ENCODE measurements at regions not wholly inside any gene's neighbourhood (a gene's known extent, or its start where the extent isn't known, plus 50 kb on each side); places are given as distances from the start of the nearest gene placed in this dataset.

DNA sequence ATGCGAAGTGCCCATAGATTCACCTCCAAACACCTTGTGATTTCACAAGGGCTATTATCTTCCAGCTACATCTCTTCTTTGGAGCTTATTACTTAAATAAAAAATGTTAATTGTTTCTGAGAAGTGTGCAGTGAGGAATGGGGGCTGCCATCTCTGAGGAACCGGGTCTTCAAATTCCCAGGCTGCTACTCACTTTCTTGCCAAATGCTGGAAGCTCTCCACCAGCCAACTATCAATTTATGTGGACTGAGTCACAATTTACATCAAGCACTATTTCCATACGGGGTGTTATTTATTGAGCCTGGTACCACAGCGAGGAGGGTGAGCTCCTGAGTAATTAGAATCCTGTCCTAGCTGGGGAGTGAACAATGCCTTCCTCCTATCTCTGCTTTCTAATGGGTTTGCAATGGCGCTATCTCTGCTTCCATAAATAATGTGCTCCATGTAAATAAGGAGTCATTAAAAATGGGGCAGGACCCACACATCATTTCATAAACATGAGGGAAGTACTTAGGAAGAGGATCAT, 898.3 kb downstream of the VRK1 start:
- TF ChIP-seq CEBPB (IDR thresholded peaks at IDR 0.05) (no peak), RAD21 (IDR thresholded peaks at IDR 0.05; ENCODE audit: low read depth) (no peak), NFIC (IDR thresholded peaks at IDR 0.05) (no peak), EGR1 (IDR thresholded peaks at IDR 0.05) (no peak), ZBTB7A (IDR thresholded peaks at IDR 0.05; ENCODE audit: low read depth) (no peak), TEAD4 (IDR thresholded peaks at IDR 0.05) (no peak)
- TF ChIP-seq, protein P1, sequence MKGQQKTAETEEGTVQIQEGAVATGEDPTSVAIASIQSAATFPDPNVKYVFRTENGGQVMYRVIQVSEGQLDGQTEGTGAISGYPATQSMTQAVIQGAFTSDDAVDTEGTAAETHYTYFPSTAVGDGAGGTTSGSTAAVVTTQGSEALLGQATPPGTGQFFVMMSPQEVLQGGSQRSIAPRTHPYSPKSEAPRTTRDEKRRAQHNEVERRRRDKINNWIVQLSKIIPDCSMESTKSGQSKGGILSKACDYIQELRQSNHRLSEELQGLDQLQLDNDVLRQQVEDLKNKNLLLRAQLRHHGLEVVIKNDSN (IDR thresholded peaks at IDR 0.05): no peak

GRCh38 chr14:97697772-97698171, 900.6 kb downstream of the VRK1 start:
- TF ChIP-seq NFIC (IDR thresholded peaks at IDR 0.05) (no peak), EGR1 (IDR thresholded peaks at IDR 0.05) (no peak), FOXM1 (IDR thresholded peaks at IDR 0.05; ENCODE audit: borderline replicate concordance, low read depth) (no peak), REST (IDR thresholded peaks at IDR 0.05; ENCODE audit: low read depth) (no peak), YY1 (IDR thresholded peaks at IDR 0.05; ENCODE audit: low read depth) (no peak), CEBPB (IDR thresholded peaks at IDR 0.05) (no peak), TAF1 (IDR thresholded peaks at IDR 0.05; ENCODE audit: low read depth) (no peak), MAX (IDR thresholded peaks at IDR 0.05) (no peak), CREB1 (IDR thresholded peaks at IDR 0.05; ENCODE audit: low read depth) (no peak), ZBTB7A (IDR thresholded peaks at IDR 0.05; ENCODE audit: low read depth) (no peak)
- TF ChIP-seq, protein P1 (IDR thresholded peaks at IDR 0.05): no peak

- TF ChIP-seq CEBPB (IDR thresholded peaks at IDR 0.05) (no peak), REST (IDR thresholded peaks at IDR 0.05; ENCODE audit: low read depth) (no peak), TAF1 (IDR thresholded peaks at IDR 0.05; ENCODE audit: low read depth) (no peak), TCF12 (IDR thresholded peaks at IDR 0.05; ENCODE audit: low read depth) (no peak), YY1 (IDR thresholded peaks at IDR 0.05; ENCODE audit: low read depth) (no peak)
Measured at GRCh38 chr14:97699026-97699425, 901.8 kb downstream of the VRK1 start.

DNA sequence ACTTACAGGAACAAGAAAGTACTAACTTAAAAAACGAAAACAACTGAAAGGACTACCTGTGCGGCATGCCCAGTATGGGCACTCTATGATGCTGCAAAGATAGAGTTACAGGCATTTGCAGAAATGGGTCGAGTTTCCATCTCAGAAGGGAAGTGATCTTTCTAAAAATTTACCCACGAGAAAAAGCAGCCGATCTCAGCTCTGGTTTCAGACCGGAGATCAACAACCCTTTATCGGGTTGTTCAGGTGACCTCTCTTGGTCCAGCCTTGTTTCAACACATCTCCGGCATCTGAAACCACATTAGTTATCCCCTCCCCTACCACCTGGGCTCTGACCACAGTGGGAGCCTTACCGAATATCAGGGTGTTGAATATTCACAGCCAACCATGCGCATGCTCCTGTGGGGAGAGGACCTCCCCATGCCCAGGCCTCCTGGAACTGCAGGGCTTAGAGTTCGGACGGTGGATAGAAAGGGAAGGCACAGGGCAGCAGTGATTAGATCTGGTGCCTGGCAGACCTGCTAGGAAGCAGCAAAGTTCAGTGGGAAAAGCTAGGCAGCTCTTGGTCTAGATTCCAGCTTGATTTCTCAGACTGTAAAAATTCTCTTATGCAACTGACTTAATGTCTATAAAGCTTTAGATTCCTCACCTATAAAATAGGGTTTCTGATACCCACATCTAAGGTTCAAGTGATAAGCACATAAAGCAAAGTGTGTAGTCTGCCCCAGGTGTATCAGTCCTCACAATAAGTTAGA, 906.0 kb downstream of the VRK1 start:
- no peak for TF ChIP-seq REST (IDR thresholded peaks at IDR 0.05; ENCODE audit: low read depth)
- no peak for TF ChIP-seq TAF1 (IDR thresholded peaks at IDR 0.05; ENCODE audit: low read depth)

DNA sequence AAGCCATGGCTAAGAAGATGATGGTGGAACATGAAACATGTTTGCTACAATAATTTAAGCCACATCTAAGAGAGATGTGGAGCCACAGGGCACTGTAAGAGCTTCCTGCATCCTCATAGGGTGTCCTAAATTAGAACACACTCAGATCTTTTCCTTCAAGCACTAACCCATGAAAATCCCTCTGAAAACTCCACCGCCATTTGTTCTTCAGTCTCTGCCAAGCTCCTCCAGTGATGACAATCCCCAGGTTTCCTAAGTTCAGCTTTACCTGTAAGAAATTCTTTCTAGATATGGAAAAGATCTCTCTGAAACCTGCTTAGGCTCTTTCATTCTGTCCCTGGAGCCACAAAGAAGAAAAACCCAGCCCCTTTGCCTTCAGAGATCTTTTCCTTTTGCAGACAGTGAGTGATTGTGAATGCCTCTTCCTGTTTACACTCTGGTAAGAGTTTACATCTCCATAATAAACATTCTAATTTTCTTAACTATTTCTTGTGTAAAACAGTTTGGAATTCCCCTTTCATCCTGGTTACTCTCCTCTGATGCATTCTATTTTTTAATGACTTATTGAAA, 907.2 kb downstream of the VRK1 start:
- TF ChIP-seq REST (IDR thresholded peaks at IDR 0.05; ENCODE audit: low read depth) (no peak), CREB1 (IDR thresholded peaks at IDR 0.05; ENCODE audit: low read depth) (no peak), EGR1 (IDR thresholded peaks at IDR 0.05) (no peak), FOXM1 (IDR thresholded peaks at IDR 0.05; ENCODE audit: borderline replicate concordance, low read depth) (no peak), TAF1 (IDR thresholded peaks at IDR 0.05; ENCODE audit: low read depth) (no peak), RAD21 (IDR thresholded peaks at IDR 0.05; ENCODE audit: low read depth) (no peak), TEAD4 (IDR thresholded peaks at IDR 0.05) (no peak), ZBTB7A (IDR thresholded peaks at IDR 0.05; ENCODE audit: low read depth) (no peak), CEBPB (IDR thresholded peaks at IDR 0.05) (no peak), MAX (IDR thresholded peaks at IDR 0.05) (no peak), TCF12 (IDR thresholded peaks at IDR 0.05; ENCODE audit: low read depth) (no peak), YY1 (IDR thresholded peaks at IDR 0.05; ENCODE audit: low read depth) (no peak), NFIC (IDR thresholded peaks at IDR 0.05) (no peak), EP300 (IDR thresholded peaks at IDR 0.05; ENCODE audit: borderline replicate concordance) (no peak)
- TF ChIP-seq, protein P1 (IDR thresholded peaks at IDR 0.05): no peak
